Large intestine (tissue), 3 donors: ENCODE measurements at regions not wholly inside any gene's neighbourhood (a gene's known extent, or its start where the extent isn't known, plus 50 kb on each side); places are given as distances from the start of the nearest gene placed in this dataset.
"Not testable (repeated sequence)": the region's sequence is repeated elsewhere in the genome, so short reads cannot be mapped to it uniquely, and the experiment has no call there.

ENCODE experiments used
- DNase-seq, 2 donors: peaks; one replicate each; pipeline versions ENCODE4 v3.0.0 to v3.0.0-alpha.2; 2013
- H3K27ac ChIP-seq: one replicate; pipeline ENCODE4 v1.5.1; 2013; ENCODE audit warnings: low read length
- H3K27me3 ChIP-seq: 2 replicates; pipeline ENCODE4 v1.6.1; 2013; ENCODE audit warnings: low read length; ENCODE audit not compliant: control insufficient read depth, insufficient read depth
- H3K36me3 ChIP-seq: 2 replicates; pipeline ENCODE4 v1.6.1; 2013; ENCODE audit warnings: low read length; ENCODE audit not compliant: control insufficient read depth, insufficient read depth
- H3K4me1 ChIP-seq: one replicate; pipeline ENCODE4 v1.6.1; 2013; ENCODE audit warnings: low read length; ENCODE audit not compliant: control insufficient read depth, insufficient read depth
- H3K4me3 ChIP-seq: one replicate; pipeline ENCODE4 v1.5.1; 2013; ENCODE audit warnings: low read length
- H3K9me3 ChIP-seq: one replicate; pipeline ENCODE4 v1.6.1; 2013; ENCODE audit warnings: mild to moderate bottlenecking, low read depth, low read length, moderate library complexity; ENCODE audit not compliant: control insufficient read depth
- WGBS: methylation state at CpG from one replicate; pipeline ENCODE4 v1.1.5; 2013; ENCODE audit warnings: low lambda C conversion rate; ENCODE audit not compliant: insufficient coverage; 5-methylcytosine and 5-hydroxymethylcytosine counted together

DNA sequence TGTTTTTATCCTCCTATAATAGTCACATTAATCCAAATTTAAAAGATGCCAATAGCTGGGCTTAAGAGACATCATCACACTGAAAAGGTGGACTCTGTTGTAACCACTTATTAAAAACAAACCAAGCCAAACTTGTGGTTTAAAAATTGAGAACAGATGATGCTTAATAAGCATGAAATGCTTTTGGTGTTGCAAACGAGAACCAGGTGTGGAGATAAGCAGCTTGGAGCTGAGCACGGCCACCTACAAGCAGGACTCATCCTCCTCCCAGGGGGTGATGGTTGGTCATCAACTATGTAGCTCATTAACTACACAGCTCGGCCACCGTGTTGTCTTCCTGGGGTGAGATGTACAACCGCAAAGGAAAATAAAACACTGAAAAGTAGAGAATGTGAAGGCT, 154.4 kb downstream of the NPR3 start:
- H3K4me3 ChIP-seq, result no peak overlapping the region
- H3K4me1 ChIP-seq, result no peaks in the 10 kb centered on the region
- WGBS, result 60% methylated on average over 1 of the region's 5 CpGs
- no peaks in the 10 kb centered on the region for H3K36me3 ChIP-seq
- peaks cover 6% of the 10 kb centered on the region for H3K9me3 ChIP-seq
- H3K27me3 ChIP-seq, result no peaks in the 10 kb centered on the region
- H3K27ac ChIP-seq, result no peak overlapping the region
- no peak for DNase-seq

DNA sequence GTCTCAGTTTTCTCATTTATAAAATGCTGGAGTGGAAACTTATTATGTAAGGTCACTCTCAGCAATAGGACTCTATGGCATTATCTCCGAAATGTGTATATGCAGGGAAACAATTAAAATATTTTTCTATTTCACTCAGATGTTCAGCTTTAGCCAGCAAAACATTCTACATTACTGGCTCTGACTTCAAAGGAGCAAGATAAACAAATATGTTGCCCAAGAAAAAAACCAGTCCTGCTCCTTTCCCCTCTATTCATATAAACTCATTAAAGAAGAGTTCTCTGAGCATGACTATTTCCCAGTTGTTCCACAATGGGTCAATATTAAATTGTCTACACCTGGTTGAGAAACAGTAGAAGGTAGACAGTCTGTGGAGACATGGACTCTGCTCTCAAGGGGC, 155.0 kb downstream of the NPR3 start:
- Histone ChIP-seq H3K27ac (no peak overlapping the region), H3K27me3 (no peaks in the 10 kb centered on the region), H3K36me3 (no peaks in the 10 kb centered on the region), H3K9me3 (peaks cover 8% of the 10 kb centered on the region), H3K4me3 (no peak overlapping the region), H3K4me1 (no peaks in the 10 kb centered on the region)
- WGBS, result 60% methylated on average over 1 of the region's 1 CpG
- DNase-seq, result no peak

DNA sequence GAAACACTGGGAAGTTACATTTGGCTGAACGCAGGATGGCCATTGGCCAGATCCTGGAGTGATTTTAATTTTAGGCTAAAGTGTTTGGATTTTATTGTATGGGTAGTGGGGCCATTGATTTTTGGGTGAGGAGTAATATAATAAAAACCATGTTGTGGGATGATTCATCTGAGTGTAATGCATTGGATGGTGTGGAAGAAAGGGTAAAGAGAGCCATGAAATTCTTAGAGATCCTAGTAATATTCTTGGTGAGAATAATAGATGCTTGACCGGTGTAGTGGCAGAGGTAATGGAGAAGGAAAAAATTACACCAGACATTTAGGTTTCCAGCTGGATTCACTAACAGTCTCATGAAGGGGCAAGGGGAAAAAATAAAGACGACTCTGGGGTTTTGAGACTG, 158.1 kb downstream of the NPR3 start:
- no peak for DNase-seq
- H3K9me3 ChIP-seq, result peaks cover 6% of the 10 kb centered on the region
- 100% methylated on average over 2 of the region's 3 CpGs for WGBS
- no peak overlapping the region for H3K4me3 ChIP-seq
- no peaks in the 10 kb centered on the region for H3K36me3 ChIP-seq
- no peaks in the 10 kb centered on the region for H3K4me1 ChIP-seq
- no peaks in the 10 kb centered on the region for H3K27me3 ChIP-seq
- H3K27ac ChIP-seq, result no peak overlapping the region

DNA sequence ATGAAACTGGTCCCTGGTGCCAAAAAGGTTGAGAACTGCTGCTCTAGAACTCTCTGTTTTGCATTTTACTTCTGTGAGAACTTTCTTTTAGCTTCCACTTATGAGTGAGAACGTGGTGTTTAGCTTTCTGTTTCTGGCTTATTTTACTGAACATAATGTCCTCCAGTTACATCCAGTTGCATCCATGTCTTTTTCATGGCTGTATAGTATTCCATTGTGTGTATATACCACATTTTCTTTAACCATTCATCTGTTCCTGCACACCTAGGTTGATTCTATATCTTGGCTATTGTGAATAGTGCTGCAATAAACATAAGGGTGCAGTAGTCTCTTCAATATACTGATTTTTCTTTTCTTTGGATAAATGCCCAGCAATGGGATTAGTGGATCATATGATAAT, 165.7 kb downstream of the NPR3 start:
- H3K9me3 ChIP-seq, result no peaks in the 10 kb centered on the region
- no peaks in the 10 kb centered on the region for H3K27me3 ChIP-seq
- DNase-seq, result no peak
- H3K4me1 ChIP-seq, result no peaks in the 10 kb centered on the region
- no peaks in the 10 kb centered on the region for H3K36me3 ChIP-seq
- no peak overlapping the region for H3K27ac ChIP-seq
- H3K4me3 ChIP-seq, result no peak overlapping the region
- 33% methylated on average over 1 of the region's 1 CpG for WGBS

DNA sequence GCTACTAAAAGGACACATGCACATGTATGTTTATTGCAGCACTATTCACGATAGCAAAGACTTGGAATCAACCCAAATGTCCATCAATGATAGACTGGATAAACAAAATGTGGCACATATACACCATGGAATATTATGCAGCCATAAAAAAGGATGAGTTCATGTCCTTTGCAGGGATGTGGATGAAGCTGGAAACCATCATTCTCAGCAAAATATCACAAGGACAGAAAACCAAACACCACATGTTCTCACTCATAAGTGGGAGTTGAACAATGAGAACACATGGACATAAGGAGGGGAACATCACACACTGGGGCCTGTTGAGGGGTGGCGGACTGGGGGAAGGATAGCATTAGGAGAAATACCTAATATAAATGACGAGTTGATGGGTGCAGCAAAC, 168.2 kb downstream of the NPR3 start:
- not testable (repeated sequence) for H3K9me3 ChIP-seq, H3K4me3 ChIP-seq, H3K4me1 ChIP-seq, H3K27ac ChIP-seq, H3K27me3 ChIP-seq, DNase-seq, H3K36me3 ChIP-seq
- no CpG with 5 or more reads among the region's 3 CpGs for WGBS

DNA sequence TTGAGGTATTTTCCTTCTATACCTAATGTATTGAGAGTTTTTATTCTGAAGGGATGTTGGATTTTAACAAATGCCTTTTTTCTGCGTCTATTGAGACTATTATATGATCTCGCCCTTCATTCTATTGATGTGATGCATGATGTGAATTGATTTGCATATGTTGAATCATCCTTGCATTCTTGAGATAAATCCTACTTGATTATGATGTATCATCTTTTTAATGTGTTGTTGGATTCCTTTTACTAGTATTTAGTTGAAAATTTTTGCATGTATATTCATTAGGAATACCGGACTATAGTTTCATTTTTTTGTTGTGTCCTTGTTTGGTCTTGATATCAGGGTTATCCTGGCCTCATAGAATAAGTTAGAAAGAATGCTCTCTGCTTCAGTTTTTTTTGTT, 169.7 kb downstream of the NPR3 start:
- H3K9me3 ChIP-seq, result no peaks in the 10 kb centered on the region
- 100% methylated on average over 1 of the region's 3 CpGs for WGBS
- no peaks in the 10 kb centered on the region for H3K36me3 ChIP-seq
- no peak for DNase-seq
- H3K4me1 ChIP-seq, result no peaks in the 10 kb centered on the region
- no peak overlapping the region for H3K4me3 ChIP-seq
- H3K27me3 ChIP-seq, result no peaks in the 10 kb centered on the region
- no peak overlapping the region for H3K27ac ChIP-seq

DNA sequence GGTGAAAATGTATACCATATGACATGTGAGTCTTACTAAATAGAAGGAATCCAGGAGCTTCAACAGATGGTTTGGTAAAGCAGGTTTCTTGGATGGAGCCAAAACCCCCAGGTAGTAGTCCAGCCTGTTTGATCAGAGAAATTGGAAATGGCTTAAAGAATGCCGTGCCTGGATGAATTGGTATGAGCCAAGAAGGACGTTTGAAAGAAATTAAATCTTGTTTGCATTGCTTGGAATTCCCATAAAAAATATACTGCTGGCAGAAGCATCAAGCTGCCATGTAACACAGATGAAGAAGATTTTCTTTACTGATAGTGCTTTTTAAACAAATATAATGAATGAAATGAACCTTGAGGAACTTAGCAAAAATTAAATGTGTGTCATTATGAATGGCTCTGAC, 176.3 kb downstream of the NPR3 start:
- no peaks in the 10 kb centered on the region for H3K9me3 ChIP-seq
- no CpG with 5 or more reads among the region's 2 CpGs for WGBS
- no peaks in the 10 kb centered on the region for H3K4me1 ChIP-seq
- no peak for DNase-seq
- H3K4me3 ChIP-seq, result no peak overlapping the region
- H3K36me3 ChIP-seq, result no peaks in the 10 kb centered on the region
- H3K27ac ChIP-seq, result no peak overlapping the region
- H3K27me3 ChIP-seq, result no peaks in the 10 kb centered on the region

DNA sequence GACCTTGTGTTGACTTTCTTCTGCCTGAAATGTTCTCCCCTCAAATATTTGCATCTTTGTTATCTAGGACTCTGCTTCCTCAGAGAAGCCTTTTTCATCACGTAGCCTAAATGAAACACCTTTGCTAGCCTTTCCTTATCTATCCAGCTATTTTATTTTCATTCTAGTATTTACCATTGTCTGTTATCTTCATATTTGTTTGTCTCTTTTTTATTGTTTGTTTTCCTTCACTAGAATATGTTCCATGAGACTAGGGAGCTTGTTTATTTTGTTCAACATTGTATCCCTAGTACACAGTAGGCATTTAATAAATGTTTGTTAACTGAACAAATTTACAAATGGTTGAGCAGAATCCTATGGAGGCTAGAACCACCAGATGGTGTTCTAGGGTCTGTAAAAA, 178.0 kb downstream of the NPR3 start:
- Histone ChIP-seq H3K27me3 (no peaks in the 10 kb centered on the region), H3K9me3 (no peaks in the 10 kb centered on the region), H3K4me3 (no peak overlapping the region), H3K36me3 (no peaks in the 10 kb centered on the region), H3K27ac (no peak overlapping the region), H3K4me1 (no peaks in the 10 kb centered on the region)
- 8% methylated on average over 1 of the region's 1 CpG for WGBS
- DNase-seq, result no peak

DNA sequence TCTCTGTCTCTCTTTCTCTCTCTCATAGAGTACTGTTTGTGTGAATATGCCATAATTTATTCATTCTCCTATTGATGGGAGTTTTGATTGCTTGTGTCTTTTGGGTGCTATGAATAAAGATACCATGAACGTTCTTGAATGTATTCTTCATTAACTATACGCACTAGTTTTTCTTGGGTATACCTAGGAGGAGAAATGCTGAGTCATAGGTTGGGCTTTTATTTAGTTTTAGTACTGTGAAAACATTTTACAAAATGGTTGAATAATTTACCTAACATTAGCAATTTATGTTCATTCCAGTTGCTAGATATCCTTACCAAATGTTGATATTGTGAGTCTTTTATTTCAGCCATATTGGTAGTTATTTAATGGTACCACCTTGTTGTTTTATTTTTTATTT, 192.5 kb downstream of the NPR3 start:
- Histone ChIP-seq H3K27me3 (no peaks in the 10 kb centered on the region), H3K36me3 (no peaks in the 10 kb centered on the region), H3K4me3 (no peak overlapping the region), H3K4me1 (no peaks in the 10 kb centered on the region), H3K27ac (no peak overlapping the region), H3K9me3 (no peaks in the 10 kb centered on the region)
- no peak for DNase-seq
- WGBS, result 100% methylated on average over 1 of the region's 2 CpGs

DNA sequence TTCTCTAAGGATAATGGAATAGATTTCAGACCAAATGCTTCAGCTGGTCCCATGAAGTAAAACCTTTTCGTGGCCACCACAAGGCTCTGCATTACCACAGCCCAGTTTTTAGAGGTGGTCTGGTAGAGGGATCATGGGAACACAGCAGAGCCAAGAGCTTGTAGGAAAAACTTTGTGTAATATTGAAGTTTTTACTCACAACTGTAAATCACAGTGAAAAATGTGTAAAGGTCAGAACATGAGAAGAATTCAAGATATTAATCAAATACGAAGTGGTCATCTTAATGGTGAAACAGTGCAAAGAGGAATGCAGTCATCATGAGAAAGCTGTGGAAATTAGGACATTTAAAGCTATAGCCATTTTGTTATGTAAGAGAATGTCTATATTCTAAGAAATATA, 197.5 kb downstream of the NPR3 start:
- WGBS, result 83% methylated on average over 1 of the region's 2 CpGs
- no peak for DNase-seq
- Histone ChIP-seq H3K27me3 (no peaks in the 10 kb centered on the region), H3K9me3 (no peaks in the 10 kb centered on the region), H3K36me3 (no peaks in the 10 kb centered on the region), H3K27ac (no peak overlapping the region), H3K4me3 (no peak overlapping the region), H3K4me1 (no peaks in the 10 kb centered on the region)

DNA sequence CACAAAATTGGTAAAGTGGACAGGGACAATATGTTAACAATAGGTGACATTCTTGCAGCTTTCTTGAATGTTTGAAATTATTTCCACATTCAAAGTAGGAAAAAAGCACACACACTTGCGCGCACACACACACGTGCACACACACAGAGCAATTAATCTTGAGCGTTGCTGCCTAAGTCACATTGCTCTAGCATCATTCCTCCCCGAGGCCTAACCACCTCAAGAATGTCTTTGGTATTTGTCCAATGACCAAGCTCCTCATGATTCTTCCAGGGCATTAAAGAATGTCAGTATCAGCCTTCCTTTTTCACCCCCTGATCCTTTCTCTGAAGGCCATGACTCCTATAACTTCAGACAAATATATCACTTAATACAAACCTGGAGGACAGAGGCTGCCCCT, 198.1 kb downstream of the NPR3 start:
- Histone ChIP-seq H3K4me3 (no peak overlapping the region), H3K27ac (no peak overlapping the region), H3K9me3 (no peaks in the 10 kb centered on the region), H3K36me3 (no peaks in the 10 kb centered on the region), H3K27me3 (no peaks in the 10 kb centered on the region), H3K4me1 (no peaks in the 10 kb centered on the region)
- DNase-seq, result no peak
- WGBS, result no CpG with 5 or more reads among the region's 5 CpGs
